ENCODE measurements at regions not wholly inside any gene's neighbourhood (a gene's known extent, or its start where the extent isn't known, plus 50 kb on each side); places are given as distances from the start of the nearest gene placed in this dataset.

DNA sequence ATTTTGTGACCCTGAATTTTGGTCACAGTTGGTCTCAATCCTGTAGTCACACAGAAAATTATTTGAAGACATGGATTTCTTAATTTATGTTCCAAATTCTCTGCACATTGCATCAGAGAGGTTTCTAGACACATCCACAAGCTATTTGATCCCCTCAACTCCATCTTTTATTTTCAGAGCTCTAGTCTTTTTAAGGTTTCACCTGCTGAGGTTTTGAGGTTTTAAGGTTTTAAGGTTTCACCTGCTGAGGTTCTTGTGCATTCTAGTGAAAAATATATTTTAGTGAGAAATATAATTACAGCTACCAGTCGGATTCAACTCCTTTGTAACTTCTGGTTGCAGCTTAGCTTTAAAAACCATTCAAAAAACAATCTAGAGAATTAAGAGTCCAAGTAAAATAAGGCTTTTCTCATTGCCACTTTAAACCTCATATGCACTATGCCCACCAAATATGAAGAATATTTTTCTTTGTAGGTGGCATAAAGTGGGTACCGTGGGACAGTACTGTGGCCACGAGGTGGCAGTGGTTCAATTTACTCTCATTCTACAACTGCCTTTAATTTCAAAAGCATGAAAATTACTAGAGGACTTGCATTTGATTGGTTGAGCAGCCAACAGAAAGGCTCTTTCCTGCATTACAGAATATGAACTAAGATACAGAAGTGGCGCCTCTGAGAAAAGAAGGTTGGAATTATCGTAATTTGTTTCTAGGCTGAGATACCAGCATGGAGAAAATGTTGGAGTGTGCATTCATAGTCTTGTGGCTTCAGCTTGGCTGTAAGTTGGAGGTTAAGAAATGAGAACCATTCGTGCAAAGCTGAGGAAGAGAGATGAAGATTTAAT lies 366.5 kb upstream of the OR4E1 start:
- no peaks in the 10 kb centered on the region for H3K4me1 ChIP-seq
- H3K27me3 ChIP-seq = peaks cover 0 to 26% (median 0%) of the 10 kb centered on the region in 7 donors
- H3K9me3 ChIP-seq = no peaks in the 10 kb centered on the region
- DNase-seq (no peak), ATAC-seq (no peak)
- TF ChIP-seq, protein P1, sequence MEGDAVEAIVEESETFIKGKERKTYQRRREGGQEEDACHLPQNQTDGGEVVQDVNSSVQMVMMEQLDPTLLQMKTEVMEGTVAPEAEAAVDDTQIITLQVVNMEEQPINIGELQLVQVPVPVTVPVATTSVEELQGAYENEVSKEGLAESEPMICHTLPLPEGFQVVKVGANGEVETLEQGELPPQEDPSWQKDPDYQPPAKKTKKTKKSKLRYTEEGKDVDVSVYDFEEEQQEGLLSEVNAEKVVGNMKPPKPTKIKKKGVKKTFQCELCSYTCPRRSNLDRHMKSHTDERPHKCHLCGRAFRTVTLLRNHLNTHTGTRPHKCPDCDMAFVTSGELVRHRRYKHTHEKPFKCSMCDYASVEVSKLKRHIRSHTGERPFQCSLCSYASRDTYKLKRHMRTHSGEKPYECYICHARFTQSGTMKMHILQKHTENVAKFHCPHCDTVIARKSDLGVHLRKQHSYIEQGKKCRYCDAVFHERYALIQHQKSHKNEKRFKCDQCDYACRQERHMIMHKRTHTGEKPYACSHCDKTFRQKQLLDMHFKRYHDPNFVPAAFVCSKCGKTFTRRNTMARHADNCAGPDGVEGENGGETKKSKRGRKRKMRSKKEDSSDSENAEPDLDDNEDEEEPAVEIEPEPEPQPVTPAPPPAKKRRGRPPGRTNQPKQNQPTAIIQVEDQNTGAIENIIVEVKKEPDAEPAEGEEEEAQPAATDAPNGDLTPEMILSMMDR (IDR thresholded peaks at IDR 0.05) = peak in 7 of 9 donors; percentile 33 to 54 (median 41)
- no peaks in the 10 kb centered on the region for H3K36me3 ChIP-seq
- no peak overlapping the region for H3K4me3 ChIP-seq
- H3K27ac ChIP-seq = no peak overlapping the region
- intact Hi-C loops (cut with DNase I) = no loop called here
- WGBS, 2 donors = 39 to 41% methylated on average over 6 of the region's 6 CpGs

DNA sequence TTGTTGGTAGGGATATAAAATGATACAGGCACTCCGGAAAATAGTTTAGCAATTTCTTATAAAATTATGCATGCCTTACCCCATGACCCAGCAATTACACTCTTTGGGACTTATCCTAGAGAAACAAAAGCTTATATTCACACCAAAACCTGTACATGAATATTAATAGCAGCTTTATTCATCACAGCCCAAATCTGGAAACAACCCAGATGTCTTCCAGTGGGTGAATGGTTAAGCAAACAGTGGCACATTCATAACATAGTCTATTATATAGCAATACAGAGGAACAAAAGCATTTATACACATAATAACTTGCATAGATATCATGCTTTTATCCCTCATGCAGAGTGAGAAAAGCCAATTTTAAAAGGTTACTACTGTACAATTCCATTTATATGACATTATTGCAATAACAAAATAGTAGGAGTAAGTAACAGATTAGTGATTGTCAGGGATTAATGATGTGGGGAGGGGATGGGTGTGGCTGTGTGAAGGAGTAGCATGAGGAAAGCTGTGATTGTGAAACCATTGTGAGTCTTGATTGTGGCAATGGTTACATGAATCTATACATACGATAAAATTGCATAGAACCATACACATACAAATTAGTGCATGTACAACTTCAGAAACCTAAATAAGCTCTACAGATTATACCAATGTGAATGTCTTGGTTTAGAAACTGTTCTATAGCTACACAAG lies 363.1 kb upstream of the OR4E1 start:
- Histone ChIP-seq H3K36me3 (no peaks in the 10 kb centered on the region), H3K27me3 (peaks cover 0 to 6% (median 0%) of the 10 kb centered on the region in 7 donors), H3K9me3 (no peaks in the 10 kb centered on the region), H3K27ac (no peak overlapping the region), H3K4me1 (no peaks in the 10 kb centered on the region), H3K4me3 (no peak overlapping the region)
- ATAC-seq = no peak
- intact Hi-C loops (cut with DNase I) = no loop called here
- WGBS, 2 donors = 71 to 89% methylated on average over 2 of the region's 2 CpGs
- DNase-seq = no peak
- TF ChIP-seq, protein P1 (IDR thresholded peaks at IDR 0.05) = no peak

DNA sequence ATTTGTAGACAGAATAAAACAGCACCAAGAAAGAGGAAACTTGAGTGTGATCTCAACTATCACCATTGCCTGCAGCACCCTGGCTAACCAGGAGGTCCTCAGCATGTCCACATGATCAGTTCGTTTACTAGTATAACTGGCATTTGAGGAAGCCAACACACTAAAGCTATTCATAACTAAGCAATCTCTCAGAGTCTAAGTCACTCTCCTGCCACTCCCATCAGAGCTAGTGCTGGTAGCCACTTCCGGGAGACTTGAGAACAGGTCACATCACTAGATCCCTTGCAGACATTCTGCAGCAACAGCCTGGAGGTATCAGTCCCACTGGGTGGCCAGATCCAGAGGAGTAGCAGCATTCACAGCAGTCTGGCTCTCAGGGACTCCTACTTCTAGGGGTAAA lies 352.9 kb upstream of the OR4E1 start:
- Histone ChIP-seq H3K27ac (no peak overlapping the region), H3K36me3 (no peaks in the 10 kb centered on the region), H3K9me3 (no peaks in the 10 kb centered on the region), H3K4me3 (no peak overlapping the region), H3K4me1 (no peaks in the 10 kb centered on the region), H3K27me3 (peaks cover 0 to 25% (median 0%) of the 10 kb centered on the region in 7 donors)
- TF ChIP-seq, protein P1 (IDR thresholded peaks at IDR 0.05) = no peak
- DNase-seq (no peak), ATAC-seq (no peak)
- intact Hi-C loops (cut with DNase I) = no loop called here
- whole genome bisulfite sequencing, 2 donors = 43 to 77% methylated on average over 2 of the region's 2 CpGs

DNA sequence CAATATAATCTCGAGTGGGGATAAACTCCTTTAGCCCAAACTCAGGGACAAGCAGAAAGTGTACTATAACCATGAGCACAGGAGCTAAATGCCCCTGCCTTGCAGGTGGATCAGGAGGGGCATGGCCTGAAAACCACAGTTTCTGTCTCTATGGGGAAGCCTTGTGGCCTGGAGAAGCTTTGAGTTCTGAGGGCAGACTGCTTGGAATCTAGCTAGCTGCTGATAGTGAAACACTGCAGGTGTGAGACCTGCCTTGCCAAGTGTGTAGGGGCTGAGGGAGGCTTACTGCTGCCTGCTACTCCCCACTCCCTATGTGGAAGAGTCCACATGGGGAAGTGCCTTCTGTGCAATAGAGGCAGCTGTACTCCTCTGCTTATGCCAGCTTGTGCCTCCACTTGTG lies 352.3 kb upstream of the OR4E1 start:
- H3K27me3 ChIP-seq = peaks cover 0 to 25% (median 0%) of the 10 kb centered on the region in 7 donors
- no peak overlapping the region for H3K4me3 ChIP-seq
- no peaks in the 10 kb centered on the region for H3K9me3 ChIP-seq
- H3K36me3 ChIP-seq = no peaks in the 10 kb centered on the region
- TF ChIP-seq, protein P1 (IDR thresholded peaks at IDR 0.05) = no peak
- intact Hi-C loops (cut with DNase I) = no loop called here
- H3K4me1 ChIP-seq = no peaks in the 10 kb centered on the region
- no peak for DNase-seq
- no peak for ATAC-seq
- no peak overlapping the region for H3K27ac ChIP-seq
- 65 to 79% methylated on average over 1 of the region's 1 CpG for WGBS, 2 donors
